Fibroblast of skin of right quadriceps (primary cell): ENCODE measurements at regions not wholly inside any gene's neighbourhood (a gene's known extent, or its start where the extent isn't known, plus 50 kb on each side); places are given as distances from the start of the nearest gene placed in this dataset.
"Not testable (repeated sequence)": the region's sequence is repeated elsewhere in the genome, so short reads cannot be mapped to it uniquely, and the experiment has no call there.

ENCODE experiments used
- DNase-seq: peaks from one replicate; pipeline ENCODE4 v3.0.0-alpha.2; 2013

- DNase-seq, result no peak
These were observed 90.5 kb upstream of the RANBP3L start for GRCh38 chr5:36392186-36392585.

- peak; percentile 78 for DNase-seq
These were observed 91.1 kb upstream of the RANBP3L start for GRCh38 chr5:36392818-36393217.

- no peak for DNase-seq
These were observed 92.1 kb upstream of the RANBP3L start for GRCh38 chr5:36393656-36394428.

- no peak for DNase-seq
These were observed 93.6 kb upstream of the RANBP3L start for GRCh38 chr5:36395260-36395659.

GRCh38 chr5:36395947-36396346 lies 94.2 kb upstream of the RANBP3L start:
- not testable (repeated sequence) for DNase-seq

GRCh38 chr5:36396640-36397039 lies 94.9 kb upstream of the RANBP3L start:
- DNase-seq, result peak; percentile 26

- DNase-seq, result peak; percentile 76
These were observed 96.3 kb upstream of the RANBP3L start for GRCh38 chr5:36397901-36398536.

DNA sequence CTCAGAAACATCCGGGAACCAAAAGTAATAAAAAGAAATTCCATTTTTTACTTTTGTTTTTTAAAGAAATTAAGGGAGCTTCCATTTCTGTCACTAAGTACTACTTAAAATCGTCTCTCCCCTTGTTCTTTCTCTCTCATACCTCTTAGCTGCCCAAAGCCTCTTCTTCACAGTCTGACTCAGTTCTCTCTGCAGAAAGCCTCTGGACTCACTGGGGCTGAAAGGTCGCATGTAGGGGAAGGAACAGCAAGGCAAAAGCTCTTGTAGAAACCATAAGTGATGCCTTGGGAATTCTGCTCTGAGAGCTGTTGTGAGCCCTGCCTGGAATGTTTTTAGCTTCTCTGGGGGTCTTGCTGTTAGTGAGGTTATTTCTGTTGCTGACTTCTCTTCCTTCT lies 100.8 kb upstream of the RANBP3L start:
- DNase-seq, result no peak

DNA sequence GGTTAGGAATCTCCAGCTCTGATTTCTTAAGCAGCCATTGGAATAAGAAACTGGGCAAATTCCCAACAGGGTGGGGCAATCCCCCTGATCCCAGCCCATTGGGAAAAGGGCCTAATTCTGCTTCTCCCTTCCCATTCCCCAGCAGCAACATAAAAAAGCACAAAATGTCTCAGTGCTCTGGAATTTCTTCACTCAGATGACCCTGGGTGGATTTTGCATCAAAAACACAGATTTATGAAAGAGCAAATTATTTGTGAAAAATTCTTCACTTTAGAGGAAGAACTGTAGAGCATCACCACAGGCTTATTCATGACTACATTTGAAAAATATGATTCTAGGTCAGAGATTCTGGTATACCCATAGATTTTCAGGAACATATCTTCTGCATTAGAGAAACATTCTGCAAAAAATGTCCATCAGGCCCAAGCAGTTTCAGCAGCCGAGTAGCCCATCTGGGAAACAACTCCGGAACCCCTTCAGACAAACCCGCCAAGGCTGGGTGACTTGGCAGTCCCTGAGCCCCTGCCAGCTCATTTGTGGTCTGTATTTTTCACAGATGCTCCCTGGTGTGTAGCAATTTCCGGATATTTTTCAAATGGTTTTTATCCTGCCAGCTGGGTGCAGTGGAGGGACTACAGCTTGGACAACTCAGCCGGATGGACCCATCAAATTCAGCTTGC lies 102.1 kb upstream of the RANBP3L start:
- DNase-seq, result peak; percentile 95

GRCh38 chr5:36406023-36406422 lies 104.3 kb upstream of the RANBP3L start:
- DNase-seq, result no peak

DNA sequence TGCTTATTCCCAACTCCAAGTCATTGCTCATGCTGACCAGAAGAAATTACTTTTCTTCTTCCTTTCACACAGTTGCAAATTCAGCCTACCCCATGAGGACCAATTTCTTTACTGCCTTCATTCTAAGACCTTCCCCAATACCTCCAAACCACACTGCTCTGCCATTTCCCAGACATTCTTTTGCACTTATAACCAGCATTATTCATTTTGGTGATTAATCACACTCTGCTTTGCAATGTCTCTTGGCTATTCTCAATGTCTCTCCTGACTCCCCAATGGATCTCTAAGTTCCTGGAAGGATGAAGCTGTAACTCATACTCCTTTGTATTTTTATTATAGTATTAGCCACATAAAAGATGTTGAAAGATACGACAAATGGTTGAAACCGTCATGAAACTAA lies 105.7 kb upstream of the RANBP3L start:
- peak; percentile 80 for DNase-seq

DNA sequence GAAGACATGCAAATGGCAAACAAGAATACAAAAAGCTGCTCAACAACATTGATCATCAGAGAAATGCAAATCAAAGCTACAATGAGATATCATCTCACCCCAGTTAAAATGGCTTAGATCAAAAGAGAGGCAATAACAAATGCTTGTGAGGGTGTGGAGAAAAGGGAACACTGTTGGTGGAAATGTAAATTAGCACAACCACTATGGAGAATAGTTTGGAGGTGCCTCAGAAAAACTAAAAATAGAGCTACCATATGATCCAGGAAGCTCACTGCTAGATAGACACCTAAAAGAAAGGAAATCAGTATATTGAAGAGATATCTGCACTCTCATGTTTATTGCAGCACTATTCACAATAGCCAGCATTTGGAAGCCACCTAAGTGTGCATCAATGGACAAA lies 108.0 kb upstream of the RANBP3L start:
- not testable (repeated sequence) for DNase-seq

DNA sequence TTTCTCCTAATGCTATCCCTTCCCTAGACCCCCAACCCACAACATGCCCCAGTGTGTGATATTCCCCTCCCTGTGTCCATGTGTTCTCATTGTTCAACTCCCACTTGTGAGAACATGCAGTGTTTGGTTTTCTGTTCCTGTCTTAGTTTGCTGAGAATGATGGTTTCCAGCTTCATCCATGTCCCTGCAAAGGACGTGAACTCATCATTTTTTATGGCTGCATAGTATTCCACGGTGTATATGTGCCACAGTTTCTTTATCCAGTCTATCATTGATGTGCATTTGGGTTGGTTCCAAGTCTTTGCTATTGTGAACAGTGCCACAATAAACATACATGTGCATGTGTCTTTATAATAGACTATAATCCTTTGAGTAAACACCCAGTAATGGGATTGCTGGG lies 109.0 kb upstream of the RANBP3L start:
- DNase-seq, result not testable (repeated sequence)

DNA sequence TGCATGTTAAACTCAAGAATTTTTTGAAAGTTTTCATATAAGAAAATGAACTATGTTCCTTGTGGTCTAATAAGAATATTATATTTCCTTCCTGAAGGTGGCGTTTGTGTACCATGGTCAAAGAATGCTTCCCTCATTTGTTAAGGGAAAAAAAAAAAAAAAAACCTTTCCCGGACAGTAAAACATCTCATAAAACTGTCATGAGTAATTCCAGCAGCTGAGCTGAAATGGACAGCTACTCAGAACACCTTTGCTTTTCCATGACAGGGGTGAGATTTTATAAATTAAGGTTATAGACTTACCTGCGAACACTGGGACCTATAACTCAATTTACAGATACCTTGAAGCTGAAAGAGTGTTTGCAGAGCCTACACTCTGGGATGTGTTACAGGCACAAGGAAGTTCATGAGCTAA lies 113.2 kb upstream of the RANBP3L start:
- DNase-seq, result peak; percentile 58

DNA sequence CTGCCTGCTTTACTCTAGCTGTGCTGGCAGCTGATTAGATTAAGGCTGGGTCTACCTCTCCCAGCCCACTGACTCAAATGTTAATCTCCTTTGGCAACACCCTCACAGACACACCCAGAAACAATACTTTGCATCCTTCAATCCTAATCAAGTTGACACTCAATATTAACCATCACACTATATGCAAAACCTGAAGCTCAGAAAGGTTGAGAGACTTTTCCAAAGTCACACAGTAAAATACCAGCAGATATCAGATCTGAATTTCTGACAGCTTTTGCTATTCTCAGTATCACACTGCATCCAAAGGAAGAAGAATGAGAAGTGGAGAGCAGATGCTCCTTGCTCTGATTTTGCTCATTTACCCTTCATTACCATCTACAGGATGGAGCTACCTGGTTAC lies 114.9 kb upstream of the RANBP3L start:
- no peak for DNase-seq

DNA sequence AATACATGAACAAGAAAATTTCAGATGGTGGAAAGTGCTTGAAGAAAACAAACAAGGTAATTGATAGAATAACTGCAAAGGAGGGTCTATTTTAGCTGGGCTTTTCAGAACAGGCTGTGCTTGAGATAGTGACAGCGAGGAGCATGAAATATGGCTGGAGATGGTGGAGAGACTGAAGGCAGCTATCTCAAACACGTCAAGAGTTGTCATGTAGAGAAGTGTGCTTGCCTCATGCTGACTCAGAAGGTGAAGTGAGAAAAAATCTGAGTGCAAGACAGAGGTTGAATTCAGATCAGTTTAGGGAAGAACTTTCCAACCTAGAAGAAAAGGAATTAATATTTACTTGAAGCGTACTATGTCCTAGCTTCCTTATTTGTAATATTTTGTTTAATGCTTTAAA lies 115.5 kb upstream of the RANBP3L start:
- no peak for DNase-seq

GRCh38 chr5:36417668-36418067 lies 116.0 kb upstream of the RANBP3L start:
- no peak for DNase-seq

- DNase-seq, result no peak
These were observed 116.7 kb upstream of the RANBP3L start for GRCh38 chr5:36418152-36418979.

DNA sequence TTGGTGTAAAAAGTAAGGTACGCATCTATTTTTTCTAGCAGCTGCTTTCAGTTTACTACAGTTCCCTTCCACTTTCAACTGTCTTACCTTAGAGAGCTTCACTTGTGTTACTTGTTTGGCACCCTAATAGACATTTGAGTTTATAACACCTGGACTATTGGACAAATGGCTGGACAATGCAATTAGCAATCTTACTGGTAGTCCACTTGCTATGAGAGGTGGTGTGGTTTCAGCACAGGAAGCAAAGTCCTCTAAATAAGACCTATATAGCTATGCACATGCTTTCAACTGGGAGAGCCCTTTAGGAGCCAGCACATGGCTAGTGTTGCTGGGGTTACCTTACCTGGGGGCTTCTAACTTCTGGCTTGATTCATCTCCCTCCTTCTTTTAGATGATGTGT lies 119.6 kb upstream of the RANBP3L start:
- DNase-seq, result no peak

DNA sequence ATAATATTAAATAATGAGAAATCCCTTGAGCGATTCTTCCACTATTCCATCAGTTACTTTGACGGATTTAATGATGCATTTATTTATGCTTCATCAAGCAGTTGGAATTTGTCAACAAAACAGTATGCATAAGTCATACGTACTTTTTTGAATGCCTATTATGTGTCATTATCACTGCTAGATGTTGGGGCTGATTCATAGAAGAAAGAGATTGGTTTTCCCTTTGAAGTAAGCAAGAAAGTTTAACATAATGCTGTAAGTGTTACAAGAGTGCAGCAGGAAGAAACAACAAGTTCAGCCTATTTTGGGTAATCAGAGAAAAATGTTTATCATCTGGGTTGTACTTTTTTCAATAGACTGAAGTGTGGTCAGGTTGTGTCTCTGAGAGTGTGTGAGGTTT lies 121.2 kb upstream of the RANBP3L start:
- peak; percentile 54 for DNase-seq

- no peak for DNase-seq
These were observed 122.0 kb upstream of the RANBP3L start for GRCh38 chr5:36423578-36424307.

- not testable (repeated sequence) for DNase-seq
These were observed 124.4 kb upstream of the RANBP3L start for GRCh38 chr5:36426070-36426469.
